ENCODE measurements at regions not wholly inside any gene's neighbourhood (a gene's known extent, or its start where the extent isn't known, plus 50 kb on each side); places are given as distances from the start of the nearest gene placed in this dataset.

GRCh38 chr12:85352016-85352415, 72.0 kb downstream of the ALX1 start:
- DNase-seq, result no peak

- DNase-seq, result no peak
These were observed 76.8 kb downstream of the ALX1 start for GRCh38 chr12:85356596-85357385.

GRCh38 chr12:85357609-85358008, 77.6 kb downstream of the ALX1 start:
- DNase-seq, result no peak

- DNase-seq, result no peak
These were observed 78.7 kb downstream of the ALX1 start for GRCh38 chr12:85358715-85359114.

- DNase-seq, result no peak
These were observed 83.6 kb downstream of the ALX1 start for GRCh38 chr12:85363382-85364190.

- no peak for DNase-seq
These were observed 87.9 kb downstream of the ALX1 start for GRCh38 chr12:85367936-85368335.

- DNase-seq, result no peak
These were observed 89.5 kb downstream of the ALX1 start for GRCh38 chr12:85369365-85370154.

- DNase-seq, result no peak
These were observed 93.0 kb downstream of the ALX1 start for GRCh38 chr12:85373045-85373444.

- DNase-seq, result no peak
These were observed 95.0 kb downstream of the ALX1 start for GRCh38 chr12:85374981-85375380.

- no peak for DNase-seq
These were observed 105.4 kb downstream of the ALX1 start for GRCh38 chr12:85385406-85385805.

GRCh38 chr12:85390266-85390665, 110.2 kb downstream of the ALX1 start:
- DNase-seq, result no peak

GRCh38 chr12:85392508-85392907, 112.5 kb downstream of the ALX1 start:
- DNase-seq, result no peak

- DNase-seq, result no peak
These were observed 113.6 kb downstream of the ALX1 start for GRCh38 chr12:85393606-85394005.

- DNase-seq, result no peak
These were observed 114.0 kb downstream of the ALX1 start for GRCh38 chr12:85394065-85394464.

GRCh38 chr12:85394809-85395208, 114.8 kb downstream of the ALX1 start:
- DNase-seq, result no peak

GRCh38 chr12:85405262-85405661, 125.2 kb downstream of the ALX1 start:
- DNase-seq, result no peak

GRCh38 chr12:85405781-85406522, 125.9 kb downstream of the ALX1 start:
- no peak for DNase-seq

- DNase-seq, result no peak
These were observed 133.2 kb downstream of the ALX1 start for GRCh38 chr12:85413266-85413665.

GRCh38 chr12:85422762-85423161, 142.7 kb downstream of the ALX1 start:
- no peak for DNase-seq

- DNase-seq, result no peak
These were observed 143.9 kb downstream of the ALX1 start for GRCh38 chr12:85423947-85424346.

GRCh38 chr12:85424581-85425348, 144.7 kb downstream of the ALX1 start:
- DNase-seq, result peak in 1 of 5 experiments; percentile 19

GRCh38 chr12:85425349-85425612, 145.3 kb downstream of the ALX1 start:
- DNase-seq, result no peak

Measured in T-helper 2 cell (primary cell).